Astrocyte of the spinal cord (primary cell): ENCODE measurements at regions not wholly inside any gene's neighbourhood (a gene's known extent, or its start where the extent isn't known, plus 50 kb on each side); places are given as distances from the start of the nearest gene placed in this dataset.

Experiments used
- DNase-seq: peaks from one replicate; pipeline ENCODE4 v3.0.0; 2011; ENCODE audit warnings: low read depth, low spot score
- H3K4me3 ChIP-seq: 2 replicates; pipeline ENCODE4 v1.5.1; 2011; ENCODE audit warnings: low read depth, mild to moderate bottlenecking, low read length, moderate library complexity
- CTCF ChIP-seq: IDR thresholded peaks from 2 replicates; pipeline ENCODE4 v1.5.1; 2012; ENCODE audit warnings: low read depth, mild to moderate bottlenecking, low read length, inconsistent platforms
- in situ Hi-C: cut with HindIII; loops from 2 replicates; pipeline ENCODE4 v1.10.0; 2017; ENCODE audit warnings: low sequenced_read_pairs

GRCh38 chr3:164459521-164460151 is 618.7 kb downstream of the SI start:
- TF ChIP-seq CTCF = no peak
- H3K4me3 ChIP-seq = no peak overlapping the region
- in situ Hi-C loops = no loop called here
- no peak for DNase-seq

- DNase-seq = peak; percentile 80
- H3K4me3 ChIP-seq = no peak overlapping the region
- TF ChIP-seq CTCF = no peak
- in situ Hi-C loops = no loop called here
Measured at GRCh38 chr3:164458986-164459385, 619.3 kb downstream of the SI start.

GRCh38 chr3:164453714-164454113 is 624.6 kb downstream of the SI start:
- in situ Hi-C loops = no loop called here
- TF ChIP-seq CTCF = no peak
- H3K4me3 ChIP-seq = no peak overlapping the region
- no peak for DNase-seq

- DNase-seq = no peak
- TF ChIP-seq CTCF = no peak
- in situ Hi-C loops = no loop called here
- no peak overlapping the region for H3K4me3 ChIP-seq
Measured at GRCh38 chr3:164452707-164453106, 625.6 kb downstream of the SI start.

- in situ Hi-C loops = no loop called here
- no peak for DNase-seq
- H3K4me3 ChIP-seq = no peak overlapping the region
- TF ChIP-seq CTCF = no peak
Measured at GRCh38 chr3:164451072-164451910, 627.0 kb downstream of the SI start.

- in situ Hi-C loops = no loop called here
- peak; percentile 10 for DNase-seq
- no peak overlapping the region for H3K4me3 ChIP-seq
- no peak for TF ChIP-seq CTCF
Measured at GRCh38 chr3:164450276-164450905, 627.9 kb downstream of the SI start.
